PFSK-1 (cell line): ENCODE measurements at regions not wholly inside any gene's neighbourhood (a gene's known extent, or its start where the extent isn't known, plus 50 kb on each side); places are given as distances from the start of the nearest gene placed in this dataset.

Experiments used
- FOXP2 ChIP-seq: optimal IDR thresholded peaks from 2 replicates; pipeline ENCODE3; 2011; ENCODE audit warnings: borderline replicate concordance, control low read depth, inconsistent platforms; ENCODE audit not compliant: insufficient read depth; ENCODE audit errors: extremely low read length, extremely low read depth
- POLR2AphosphoS5 ChIP-seq: IDR thresholded peaks from 2 replicates; pipeline ENCODE4 v1.6.1; 2012; ENCODE audit warnings: low read depth, mild to moderate bottlenecking, control low read depth, low read length, moderate library complexity
- REST ChIP-seq, 2 experiments: IDR thresholded peaks; 2 replicates each; pipeline versions ENCODE4 v1.6.1 to v1.8.0; 2011 to 2012; ENCODE audit warnings: low read depth in 2 of 2, low read length in 2 of 2, control low read depth in 1 of 2, inconsistent platforms in 1 of 2, mild to moderate bottlenecking in 1 of 2, moderate library complexity in 1 of 2; ENCODE audit not compliant: insufficient read depth in 1 of 2
- SIN3A ChIP-seq: IDR thresholded peaks from 2 replicates; pipeline ENCODE4 v1.6.1; 2012; ENCODE audit warnings: mild to moderate bottlenecking, low read length, moderate library complexity, borderline replicate concordance; ENCODE audit not compliant: insufficient read depth
- TAF1 ChIP-seq: IDR thresholded peaks from 2 replicates; pipeline ENCODE4 v1.6.1; 2012; ENCODE audit warnings: low read length, control low read depth, borderline replicate concordance; ENCODE audit not compliant: insufficient read depth

- no peak for TF ChIP-seq SIN3A
- no peak for TF ChIP-seq REST (IDR thresholded peaks at IDR 0.05; ENCODE audit: insufficient read depth in 1 of 2, low read depth in 2 of 2, low read length in 2 of 2)
- no peak for TF ChIP-seq FOXP2
- no peak for TF ChIP-seq POLR2AphosphoS5
- no peak for TF ChIP-seq TAF1
Measured at GRCh38 chr11:23151819-23152218, 291.5 kb upstream of the CCDC179 start.

DNA sequence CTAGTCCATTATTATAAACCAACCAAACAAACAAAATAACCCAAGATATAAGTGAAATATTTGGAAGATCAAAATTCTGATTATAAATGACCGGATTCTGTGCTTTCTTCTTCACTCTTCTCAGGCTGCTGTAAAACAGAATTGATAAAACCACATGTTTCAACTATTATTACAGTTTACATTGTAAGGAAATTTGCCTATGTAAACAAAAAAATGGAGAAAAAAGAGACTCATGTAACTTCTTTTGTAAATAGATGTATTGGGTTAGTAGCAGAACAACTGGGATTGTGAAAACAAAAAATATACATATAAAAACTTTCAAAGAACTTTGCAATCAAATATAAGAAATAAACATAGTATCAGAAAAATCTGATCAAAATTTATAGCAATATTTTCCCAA is 295.2 kb upstream of the CCDC179 start:
- TF ChIP-seq TAF1 = no peak
- no peak for TF ChIP-seq REST (IDR thresholded peaks at IDR 0.05; ENCODE audit: insufficient read depth in 1 of 2, low read depth in 2 of 2, low read length in 2 of 2)
- TF ChIP-seq FOXP2 = no peak
- TF ChIP-seq SIN3A = no peak
- TF ChIP-seq POLR2AphosphoS5 = no peak

DNA sequence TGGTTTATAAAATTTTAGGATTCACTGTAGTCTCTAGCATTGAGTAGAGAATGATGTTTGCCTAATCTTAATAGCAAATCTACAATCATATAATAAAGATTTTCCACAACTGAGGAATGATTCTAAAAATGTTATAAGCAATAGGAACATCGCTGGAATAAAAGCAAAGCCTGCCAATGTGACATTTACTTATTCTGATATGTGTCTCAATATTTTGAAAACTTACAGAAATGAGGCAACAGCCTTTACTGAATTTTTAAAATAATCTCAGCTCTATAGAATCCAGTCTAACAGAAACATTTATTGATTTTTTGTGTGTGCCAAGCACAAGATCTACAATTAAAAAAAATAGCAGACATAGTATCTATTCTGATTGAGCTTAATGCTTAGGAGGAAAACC is 303.7 kb upstream of the CCDC179 start:
- no peak for TF ChIP-seq REST (IDR thresholded peaks at IDR 0.05; ENCODE audit: insufficient read depth in 1 of 2, low read depth in 2 of 2, low read length in 2 of 2)
- TF ChIP-seq TAF1 = no peak
- TF ChIP-seq POLR2AphosphoS5 = no peak
- no peak for TF ChIP-seq SIN3A
- TF ChIP-seq FOXP2 = no peak

- TF ChIP-seq FOXP2 (no peak), POLR2AphosphoS5 (no peak), SIN3A (no peak), REST (IDR thresholded peaks at IDR 0.05; ENCODE audit: insufficient read depth in 1 of 2, low read depth in 2 of 2, low read length in 2 of 2) (no peak), TAF1 (no peak)
Measured at GRCh38 chr11:23166376-23166775, 306.1 kb upstream of the CCDC179 start.

- TF ChIP-seq TAF1 = no peak
- TF ChIP-seq POLR2AphosphoS5 = no peak
- no peak for TF ChIP-seq FOXP2
- TF ChIP-seq SIN3A = no peak
- TF ChIP-seq REST (IDR thresholded peaks at IDR 0.05; ENCODE audit: insufficient read depth in 1 of 2, low read depth in 2 of 2, low read length in 2 of 2) = no peak
Measured at GRCh38 chr11:23179609-23180008, 319.3 kb upstream of the CCDC179 start.
